Astrocyte of the spinal cord (primary cell): ENCODE measurements at regions not wholly inside any gene's neighbourhood (a gene's known extent, or its start where the extent isn't known, plus 50 kb on each side); places are given as distances from the start of the nearest gene placed in this dataset.

Experiments
- DNase-seq: peaks from one replicate; pipeline ENCODE4 v3.0.0; 2011; ENCODE audit warnings: low read depth, low spot score
- H3K4me3 ChIP-seq: 2 replicates; pipeline ENCODE4 v1.5.1; 2011; ENCODE audit warnings: low read depth, mild to moderate bottlenecking, low read length, moderate library complexity
- CTCF ChIP-seq: IDR thresholded peaks from 2 replicates; pipeline ENCODE4 v1.5.1; 2012; ENCODE audit warnings: low read depth, mild to moderate bottlenecking, low read length, inconsistent platforms
- in situ Hi-C: cut with HindIII; loops from 2 replicates; pipeline ENCODE4 v1.10.0; 2017; ENCODE audit warnings: low sequenced_read_pairs

DNA sequence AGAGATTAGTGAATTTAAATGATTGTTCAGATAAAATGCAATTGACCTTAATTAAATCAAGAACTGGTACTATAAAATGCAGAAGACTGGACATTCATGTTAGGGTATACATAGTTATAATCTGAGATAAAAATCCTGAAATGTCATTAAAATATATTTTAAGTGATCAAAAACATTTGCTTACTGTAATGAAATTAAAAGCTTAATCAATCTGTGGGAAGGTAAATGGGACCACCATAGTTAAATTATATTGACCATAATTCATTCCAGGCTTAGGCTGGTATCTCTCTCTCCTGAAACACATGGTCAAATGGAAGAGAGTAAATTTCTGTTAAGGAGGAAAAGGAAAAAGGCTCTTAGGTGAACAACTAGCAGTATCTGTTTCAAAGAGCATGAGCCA is 474.4 kb downstream of the C4orf33 start:
- in situ Hi-C loops = no loop called here
- TF ChIP-seq CTCF = no peak

GRCh38 chr4:129578336-129578735 is 482.4 kb downstream of the C4orf33 start:
- no peak for DNase-seq
- TF ChIP-seq CTCF = no peak
- in situ Hi-C loops = no loop called here
- no peak overlapping the region for H3K4me3 ChIP-seq

More for the DNA sequence above, 474.4 kb downstream of the C4orf33 start:
- no peak for DNase-seq
- no peak overlapping the region for H3K4me3 ChIP-seq

DNA sequence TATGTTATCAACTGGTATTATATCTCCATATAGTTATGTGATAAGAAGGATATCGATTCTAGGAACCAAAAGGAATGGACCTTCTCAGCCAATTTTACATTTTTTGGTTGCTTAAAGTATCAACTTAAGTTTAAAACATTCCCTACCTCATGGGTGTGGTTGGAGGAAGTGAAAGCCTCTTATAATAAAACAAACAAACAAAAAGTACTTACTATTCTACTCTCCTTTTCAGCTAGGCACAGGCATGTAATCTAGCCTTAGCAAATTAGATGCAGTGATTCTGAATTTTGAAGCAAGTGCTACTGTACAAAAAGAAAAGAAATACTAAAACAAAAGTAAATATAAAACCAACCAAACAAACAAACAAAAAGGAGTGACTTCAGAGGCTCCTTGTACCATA is 485.4 kb downstream of the C4orf33 start:
- no peak overlapping the region for H3K4me3 ChIP-seq
- no peak for TF ChIP-seq CTCF
- DNase-seq = no peak
- in situ Hi-C loops = no loop called here

DNA sequence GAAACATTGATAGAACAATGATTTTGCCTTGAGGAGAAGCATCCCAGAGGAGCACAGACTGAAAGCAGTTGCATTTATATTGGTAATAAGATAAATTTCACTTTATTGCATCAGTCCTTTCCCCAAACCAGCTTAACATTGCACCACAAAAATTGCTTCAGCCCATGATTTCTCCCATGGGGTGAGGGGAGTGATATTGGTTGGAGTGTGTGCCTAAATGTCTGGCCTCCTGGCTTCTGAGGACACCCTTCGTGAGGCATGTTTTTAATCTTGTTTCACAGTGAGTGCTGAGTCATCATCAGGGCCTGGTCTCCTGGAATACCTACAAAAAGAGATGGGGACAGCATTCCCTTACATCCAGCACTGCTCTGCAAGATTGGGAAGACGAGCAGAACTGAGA is 487.9 kb downstream of the C4orf33 start:
- TF ChIP-seq CTCF = no peak

DNA sequence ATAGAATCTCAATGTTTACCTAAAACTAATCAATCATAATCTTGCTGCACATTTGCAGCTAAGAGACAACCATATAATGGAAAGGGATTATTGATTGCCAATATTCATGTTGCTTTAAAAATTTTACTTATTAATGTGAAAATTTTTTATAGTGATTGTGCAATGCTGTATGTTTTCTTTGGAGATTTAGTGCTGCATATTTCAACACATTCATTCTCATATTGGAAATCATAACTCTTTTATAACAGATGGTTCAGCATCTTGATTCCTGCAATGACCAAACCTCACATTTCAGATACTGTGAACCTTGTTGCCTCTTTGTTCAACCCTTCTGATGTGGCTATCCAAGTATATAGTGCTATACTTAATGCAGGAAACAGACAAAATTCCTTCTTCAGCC is 502.6 kb downstream of the C4orf33 start:
- TF ChIP-seq CTCF = no peak
- no peak for DNase-seq
- H3K4me3 ChIP-seq = no peak overlapping the region
- in situ Hi-C loops = no loop called here

More for the DNA sequence above, 487.9 kb downstream of the C4orf33 start:
- in situ Hi-C loops = no loop called here
- H3K4me3 ChIP-seq = no peak overlapping the region
- peak; percentile 7 for DNase-seq

DNA sequence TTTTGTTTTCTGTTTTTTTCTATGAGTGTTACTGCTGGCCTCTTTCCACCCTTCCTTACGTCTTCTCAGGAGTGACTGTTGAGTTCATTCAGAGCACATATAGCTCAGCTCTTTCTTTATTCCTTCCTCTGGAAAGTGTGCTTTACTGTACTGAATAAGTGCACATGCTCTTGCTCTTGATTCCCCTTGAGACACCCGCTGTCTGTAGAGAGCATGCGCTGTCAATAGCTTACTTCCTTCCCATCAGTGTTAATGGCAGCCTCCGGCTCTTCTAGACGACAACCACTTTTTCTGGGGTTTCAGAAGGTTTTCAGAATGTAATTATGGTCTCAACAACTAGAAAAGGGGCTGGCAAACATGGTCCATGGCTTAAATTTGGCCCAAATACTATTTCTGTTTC is 504.9 kb downstream of the C4orf33 start:
- no peak overlapping the region for H3K4me3 ChIP-seq
- TF ChIP-seq CTCF = no peak
- in situ Hi-C loops = no loop called here
- no peak for DNase-seq

GRCh38 chr4:129602447-129602846 is 506.5 kb downstream of the C4orf33 start:
- in situ Hi-C loops = no loop called here
- TF ChIP-seq CTCF = no peak
- no peak overlapping the region for H3K4me3 ChIP-seq
- no peak for DNase-seq
